ENCODE measurements at regions not wholly inside any gene's neighbourhood (a gene's known extent, or its start where the extent isn't known, plus 50 kb on each side); places are given as distances from the start of the nearest gene placed in this dataset.

DNA sequence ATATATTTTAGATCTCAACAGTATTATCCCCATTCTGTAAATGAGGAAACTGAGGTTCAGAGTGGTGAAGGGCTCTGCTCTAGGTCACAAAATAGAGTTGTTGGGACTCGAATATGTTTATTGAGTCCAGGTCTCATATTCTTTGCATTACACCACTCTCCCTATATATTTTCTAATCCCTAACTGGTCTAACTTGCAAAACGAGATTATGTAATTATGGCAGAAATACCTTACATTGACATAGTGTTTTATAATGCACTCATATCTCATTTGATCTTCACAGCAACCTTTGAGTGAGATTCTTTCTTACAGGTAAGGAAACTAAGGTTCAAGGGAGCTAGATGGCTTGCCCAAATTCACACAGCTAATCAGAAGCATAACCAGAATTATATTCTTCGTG is 106.9 kb upstream of the LRIG3 start:
- intact Hi-C loops (cut with DNase I) = loop anchor here (10.0 kb wide), 1 partner anchor 62 kb away; no protein-coding TSS in a partner anchor
- DNase-seq = no peak
- Histone ChIP-seq H3K27ac (no peak overlapping the region), H3K9me3 (no peaks in the 10 kb centered on the region), H3K36me3 (no peaks in the 10 kb centered on the region), H3K9ac (ENCODE audit: low read depth in 2 of 2, low read length in 2 of 2) (no peak overlapping the region), H3K4me1 (no peaks in the 10 kb centered on the region), H3K4me3 (no peak overlapping the region), H3K27me3 (no peaks in the 10 kb centered on the region)
- TF ChIP-seq, protein P1, sequence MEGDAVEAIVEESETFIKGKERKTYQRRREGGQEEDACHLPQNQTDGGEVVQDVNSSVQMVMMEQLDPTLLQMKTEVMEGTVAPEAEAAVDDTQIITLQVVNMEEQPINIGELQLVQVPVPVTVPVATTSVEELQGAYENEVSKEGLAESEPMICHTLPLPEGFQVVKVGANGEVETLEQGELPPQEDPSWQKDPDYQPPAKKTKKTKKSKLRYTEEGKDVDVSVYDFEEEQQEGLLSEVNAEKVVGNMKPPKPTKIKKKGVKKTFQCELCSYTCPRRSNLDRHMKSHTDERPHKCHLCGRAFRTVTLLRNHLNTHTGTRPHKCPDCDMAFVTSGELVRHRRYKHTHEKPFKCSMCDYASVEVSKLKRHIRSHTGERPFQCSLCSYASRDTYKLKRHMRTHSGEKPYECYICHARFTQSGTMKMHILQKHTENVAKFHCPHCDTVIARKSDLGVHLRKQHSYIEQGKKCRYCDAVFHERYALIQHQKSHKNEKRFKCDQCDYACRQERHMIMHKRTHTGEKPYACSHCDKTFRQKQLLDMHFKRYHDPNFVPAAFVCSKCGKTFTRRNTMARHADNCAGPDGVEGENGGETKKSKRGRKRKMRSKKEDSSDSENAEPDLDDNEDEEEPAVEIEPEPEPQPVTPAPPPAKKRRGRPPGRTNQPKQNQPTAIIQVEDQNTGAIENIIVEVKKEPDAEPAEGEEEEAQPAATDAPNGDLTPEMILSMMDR (IDR thresholded peaks at IDR 0.05) = no peak

DNA sequence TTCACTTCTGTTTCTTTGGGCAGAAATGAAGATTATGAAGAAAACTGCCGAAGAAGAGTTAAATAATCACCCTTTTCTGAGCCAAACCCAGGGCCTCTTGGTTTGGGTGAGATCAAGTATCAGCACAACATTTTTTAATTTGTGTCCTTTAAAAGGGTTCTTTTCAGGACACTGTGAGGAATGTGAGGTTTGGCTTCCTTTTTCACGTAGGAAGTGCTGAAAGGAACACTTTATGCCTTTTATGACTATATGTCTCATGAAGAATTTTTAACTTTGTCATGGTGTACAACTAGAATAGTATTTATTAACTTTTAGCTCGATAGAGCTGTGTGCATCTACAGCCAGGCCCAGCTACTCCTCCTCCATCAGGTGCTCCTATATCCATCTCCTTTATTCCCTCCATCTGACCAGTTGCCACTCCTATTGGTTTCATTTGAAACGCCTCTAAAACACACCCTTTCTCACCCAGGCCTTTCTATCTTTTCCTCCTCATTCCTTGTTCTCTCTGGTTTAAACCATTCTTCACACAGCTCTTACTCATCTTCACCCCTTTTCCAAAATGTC is 103.6 kb upstream of the LRIG3 start:
- Histone ChIP-seq H3K27me3 (no peaks in the 10 kb centered on the region), H3K9ac (ENCODE audit: low read depth in 2 of 2, low read length in 2 of 2) (no peak overlapping the region), H3K9me3 (no peaks in the 10 kb centered on the region), H3K27ac (no peak overlapping the region), H3K4me3 (no peak overlapping the region), H3K36me3 (no peaks in the 10 kb centered on the region), H3K4me1 (no peaks in the 10 kb centered on the region)
- TF ChIP-seq, protein P1 (IDR thresholded peaks at IDR 0.05) = no peak
- intact Hi-C loops (cut with DNase I) = loop anchor here (10.0 kb wide), 1 partner anchor 59 kb away; no protein-coding TSS in a partner anchor
- no peak for DNase-seq

DNA sequence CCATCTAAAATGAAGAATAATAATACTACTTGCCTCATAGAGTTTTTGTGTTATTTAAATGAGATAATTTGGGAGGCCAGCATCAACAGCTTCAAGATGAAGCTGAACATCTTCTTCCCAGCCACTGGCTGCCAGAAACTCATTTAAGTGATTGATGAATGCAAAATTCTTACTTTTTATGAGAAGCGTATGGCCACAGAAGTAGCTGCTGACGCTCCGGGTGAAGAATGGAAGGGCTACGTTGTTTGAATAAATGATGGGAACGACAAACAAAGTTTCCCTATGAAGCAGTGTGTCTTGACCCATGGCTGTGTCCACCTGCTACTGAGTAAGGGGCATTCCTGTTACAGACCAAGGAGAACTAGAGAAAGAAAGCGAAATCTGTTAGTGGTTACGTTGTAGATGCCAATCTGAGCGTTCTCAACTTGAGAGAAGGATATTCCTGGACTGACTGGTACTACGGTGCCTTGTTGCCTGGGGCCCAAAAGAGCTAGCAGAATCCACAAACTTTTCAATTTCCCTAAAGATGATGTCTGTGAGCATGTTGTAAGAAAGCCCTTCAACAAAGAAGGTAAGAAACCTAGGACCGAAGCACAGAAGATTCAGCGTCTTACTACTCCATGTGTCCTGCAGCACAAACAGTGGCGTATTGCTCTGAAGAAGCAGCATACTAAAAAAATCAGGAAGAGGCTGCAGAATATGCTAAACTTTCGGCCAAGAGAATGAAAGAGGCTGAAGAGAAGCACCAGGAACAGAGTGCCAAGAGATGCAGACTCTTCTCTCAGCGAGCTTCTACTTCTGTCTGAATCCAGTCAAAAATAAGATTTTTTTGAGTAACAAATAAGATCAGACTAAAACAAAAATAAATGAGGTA is 100.0 kb upstream of the LRIG3 start:
- Histone ChIP-seq H3K27me3 (no peaks in the 10 kb centered on the region), H3K36me3 (no peaks in the 10 kb centered on the region), H3K9me3 (no peaks in the 10 kb centered on the region), H3K4me1 (no peaks in the 10 kb centered on the region), H3K27ac (no peak overlapping the region), H3K9ac (ENCODE audit: low read depth in 2 of 2, low read length in 2 of 2) (no peak overlapping the region), H3K4me3 (no peak overlapping the region)
- intact Hi-C loops (cut with DNase I) = loop anchor here (10.0 kb wide), 1 partner anchor 56 kb away; no protein-coding TSS in a partner anchor
- TF ChIP-seq, protein P1 (IDR thresholded peaks at IDR 0.05) = no peak
- no peak for DNase-seq

DNA sequence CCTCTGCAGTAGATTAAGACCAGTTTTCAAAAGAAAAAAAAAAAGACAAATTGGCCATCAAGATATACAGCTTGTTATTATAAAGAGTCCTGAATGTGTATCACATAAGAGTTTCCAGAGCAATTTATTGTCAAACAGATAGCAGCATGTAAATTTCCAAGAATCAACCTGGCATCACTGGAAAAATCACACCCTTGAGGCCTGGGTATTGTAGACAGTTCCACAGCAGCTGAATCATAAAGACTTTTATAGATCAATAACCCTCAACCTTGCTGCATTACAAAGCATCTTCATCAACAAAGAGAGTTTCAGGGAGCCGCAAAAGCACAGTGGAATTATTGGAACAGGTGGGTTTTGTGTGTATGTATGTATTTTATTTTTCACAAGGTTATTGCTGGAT is 94.6 kb upstream of the LRIG3 start:
- intact Hi-C loops (cut with DNase I) = no loop called here
- H3K9ac ChIP-seq (ENCODE audit: low read depth in 2 of 2, low read length in 2 of 2) = no peak overlapping the region
- TF ChIP-seq, protein P1 (IDR thresholded peaks at IDR 0.05) = no peak

DNA sequence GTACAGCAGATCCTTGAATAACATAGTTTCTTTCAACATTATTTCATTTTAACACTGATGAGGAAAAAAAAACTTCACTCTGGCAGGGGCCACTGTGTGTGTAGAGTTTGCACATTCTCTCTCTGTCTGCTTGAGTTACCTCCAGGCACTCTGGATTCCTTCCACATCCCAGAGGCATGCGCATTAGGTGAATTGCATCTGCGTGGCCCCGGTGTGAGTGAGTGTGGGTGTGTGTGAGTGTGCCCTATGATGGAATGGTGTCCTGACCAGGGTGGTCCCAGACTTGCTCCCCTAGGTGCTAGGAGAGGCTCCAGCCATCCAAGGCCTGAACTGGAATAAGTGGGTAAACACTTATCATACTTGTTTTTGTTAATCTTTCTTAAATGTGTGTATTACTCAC is 90.6 kb upstream of the LRIG3 start:
- TF ChIP-seq, protein P1 (IDR thresholded peaks at IDR 0.05) = no peak
- H3K9ac ChIP-seq (ENCODE audit: low read depth in 2 of 2, low read length in 2 of 2) = no peak overlapping the region
- H3K36me3 ChIP-seq = no peaks in the 10 kb centered on the region
- no peaks in the 10 kb centered on the region for H3K9me3 ChIP-seq
- no peak overlapping the region for H3K27ac ChIP-seq
- no peak overlapping the region for H3K4me3 ChIP-seq
- no peaks in the 10 kb centered on the region for H3K4me1 ChIP-seq
- intact Hi-C loops (cut with DNase I) = no loop called here
- no peaks in the 10 kb centered on the region for H3K27me3 ChIP-seq
- no peak for DNase-seq

More for the DNA sequence above, 94.6 kb upstream of the LRIG3 start:
- no peaks in the 10 kb centered on the region for H3K9me3 ChIP-seq
- H3K4me3 ChIP-seq = no peak overlapping the region
- H3K4me1 ChIP-seq = no peaks in the 10 kb centered on the region
- DNase-seq = no peak
- H3K27me3 ChIP-seq = no peaks in the 10 kb centered on the region
- no peaks in the 10 kb centered on the region for H3K36me3 ChIP-seq
- H3K27ac ChIP-seq = no peak overlapping the region

All from colonic mucosa (tissue), 4 donors.